ENCODE measurements at regions not wholly inside any gene's neighbourhood (a gene's known extent, or its start where the extent isn't known, plus 50 kb on each side); places are given as distances from the start of the nearest gene placed in this dataset.

DNA sequence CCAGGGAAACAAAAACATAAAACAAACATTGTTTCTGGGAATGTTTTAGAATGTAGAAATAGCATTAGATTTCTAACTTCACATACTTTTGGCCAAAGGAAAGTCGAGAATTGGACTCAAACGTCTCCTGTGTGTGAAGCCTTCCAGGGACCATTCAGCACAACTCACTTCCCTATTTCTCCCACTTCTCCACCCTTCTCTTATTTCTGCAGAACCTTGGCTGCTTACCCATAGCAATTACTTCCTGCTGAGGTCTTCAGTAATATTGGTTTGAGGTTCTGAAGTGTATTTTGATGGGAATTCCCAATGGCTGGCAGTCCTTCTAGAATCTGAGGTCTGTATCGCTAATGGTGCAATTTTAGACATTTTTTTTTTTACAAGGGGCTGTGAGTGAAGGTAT is 158.3 kb upstream of the SNX19 start:
- Histone ChIP-seq H3K4me2 (ENCODE audit: extremely low read depth, insufficient read depth, low read length) (no peak overlapping the region), H4K20me1 (ENCODE audit: control insufficient read depth, extremely low read depth, insufficient read depth, low read length) (no peaks in the 10 kb centered on the region), H3K9ac (ENCODE audit: insufficient read depth, low read length) (no peak overlapping the region), H3K79me2 (ENCODE audit: control insufficient read depth, insufficient read depth, low read length) (no peaks in the 10 kb centered on the region), H2AFZ (ENCODE audit: low read length) (no peak overlapping the region), H3K36me3 (ENCODE audit: control insufficient read depth, insufficient read depth, low read length) (no peaks in the 10 kb centered on the region), H3K4me3 (replicated peaks in 1 of 4; ENCODE audit: control extremely low read depth in 1 of 4, insufficient read depth in 1 of 4, low read depth in 3 of 4, low read length in 4 of 4) (no peak overlapping the region), H3K4me1 (ENCODE audit: control insufficient read depth, extremely low read depth, insufficient read depth, low read length) (peaks cover 2% of the 10 kb centered on the region), H3K27ac (ENCODE audit: insufficient read depth, low read length) (no peak overlapping the region), H3K27me3 (ENCODE audit: control insufficient read depth, insufficient read depth, low read length) (no peaks in the 10 kb centered on the region), H3K9me3 (ENCODE audit: control insufficient read depth, insufficient read depth, low read depth, low read length) (no peaks in the 10 kb centered on the region)
- DNase-seq (ENCODE audit: low read depth in 2 of 2) = no peak
- no peak for TF ChIP-seq EZH2 (IDR thresholded peaks at IDR 0.05; ENCODE audit: low read length, missing control alignments)
- TF ChIP-seq, protein P1, sequence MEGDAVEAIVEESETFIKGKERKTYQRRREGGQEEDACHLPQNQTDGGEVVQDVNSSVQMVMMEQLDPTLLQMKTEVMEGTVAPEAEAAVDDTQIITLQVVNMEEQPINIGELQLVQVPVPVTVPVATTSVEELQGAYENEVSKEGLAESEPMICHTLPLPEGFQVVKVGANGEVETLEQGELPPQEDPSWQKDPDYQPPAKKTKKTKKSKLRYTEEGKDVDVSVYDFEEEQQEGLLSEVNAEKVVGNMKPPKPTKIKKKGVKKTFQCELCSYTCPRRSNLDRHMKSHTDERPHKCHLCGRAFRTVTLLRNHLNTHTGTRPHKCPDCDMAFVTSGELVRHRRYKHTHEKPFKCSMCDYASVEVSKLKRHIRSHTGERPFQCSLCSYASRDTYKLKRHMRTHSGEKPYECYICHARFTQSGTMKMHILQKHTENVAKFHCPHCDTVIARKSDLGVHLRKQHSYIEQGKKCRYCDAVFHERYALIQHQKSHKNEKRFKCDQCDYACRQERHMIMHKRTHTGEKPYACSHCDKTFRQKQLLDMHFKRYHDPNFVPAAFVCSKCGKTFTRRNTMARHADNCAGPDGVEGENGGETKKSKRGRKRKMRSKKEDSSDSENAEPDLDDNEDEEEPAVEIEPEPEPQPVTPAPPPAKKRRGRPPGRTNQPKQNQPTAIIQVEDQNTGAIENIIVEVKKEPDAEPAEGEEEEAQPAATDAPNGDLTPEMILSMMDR (conservative IDR thresholded peaks at IDR 0.05 in 1 of 2, IDR thresholded peaks at IDR 0.05 in 1 of 2; ENCODE audit: low read depth in 1 of 2, low read length in 2 of 2) = no peak

DNA sequence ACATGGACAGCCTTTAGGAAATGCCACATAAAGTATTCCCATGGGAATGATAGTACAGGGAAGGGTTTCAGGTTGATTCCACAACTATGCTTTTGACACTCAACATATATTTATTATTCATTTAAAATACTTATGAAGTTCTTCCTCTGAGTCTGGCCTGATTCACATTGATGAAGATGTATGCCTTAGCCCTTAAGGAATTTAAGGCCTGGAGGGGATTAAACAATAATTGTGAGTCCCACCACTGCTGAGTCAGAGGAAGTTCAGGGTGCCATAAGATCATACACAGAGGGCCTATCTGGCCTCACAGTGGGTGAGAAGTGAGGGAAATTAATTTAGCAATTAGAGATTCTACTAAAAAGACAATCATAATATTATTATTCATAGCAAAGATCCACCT is 161.1 kb upstream of the SNX19 start:
- TF ChIP-seq, protein P1 (conservative IDR thresholded peaks at IDR 0.05 in 1 of 2, IDR thresholded peaks at IDR 0.05 in 1 of 2; ENCODE audit: low read depth in 1 of 2, low read length in 2 of 2) = no peak
- no peak for TF ChIP-seq EZH2 (IDR thresholded peaks at IDR 0.05; ENCODE audit: low read length, missing control alignments)
- no peak overlapping the region for H3K9ac ChIP-seq (ENCODE audit: insufficient read depth, low read length)
- peaks cover 2% of the 10 kb centered on the region for H3K4me1 ChIP-seq (ENCODE audit: control insufficient read depth, extremely low read depth, insufficient read depth, low read length)
- no peaks in the 10 kb centered on the region for H4K20me1 ChIP-seq (ENCODE audit: control insufficient read depth, extremely low read depth, insufficient read depth, low read length)
- no peak overlapping the region for H3K4me2 ChIP-seq (ENCODE audit: extremely low read depth, insufficient read depth, low read length)
- DNase-seq (ENCODE audit: low read depth in 2 of 2) = peak in 1 of 2 donors; percentile 29
- no peaks in the 10 kb centered on the region for H3K36me3 ChIP-seq (ENCODE audit: control insufficient read depth, insufficient read depth, low read length)
- H3K27me3 ChIP-seq (ENCODE audit: control insufficient read depth, insufficient read depth, low read length) = no peaks in the 10 kb centered on the region
- no peak overlapping the region for H3K27ac ChIP-seq (ENCODE audit: insufficient read depth, low read length)
- no peaks in the 10 kb centered on the region for H3K79me2 ChIP-seq (ENCODE audit: control insufficient read depth, insufficient read depth, low read length)
- H3K9me3 ChIP-seq (ENCODE audit: control insufficient read depth, insufficient read depth, low read depth, low read length) = no peaks in the 10 kb centered on the region
- no peak overlapping the region for H3K4me3 ChIP-seq (replicated peaks in 1 of 4; ENCODE audit: control extremely low read depth in 1 of 4, insufficient read depth in 1 of 4, low read depth in 3 of 4, low read length in 4 of 4)
- no peak overlapping the region for H2AFZ ChIP-seq (ENCODE audit: low read length)

DNA sequence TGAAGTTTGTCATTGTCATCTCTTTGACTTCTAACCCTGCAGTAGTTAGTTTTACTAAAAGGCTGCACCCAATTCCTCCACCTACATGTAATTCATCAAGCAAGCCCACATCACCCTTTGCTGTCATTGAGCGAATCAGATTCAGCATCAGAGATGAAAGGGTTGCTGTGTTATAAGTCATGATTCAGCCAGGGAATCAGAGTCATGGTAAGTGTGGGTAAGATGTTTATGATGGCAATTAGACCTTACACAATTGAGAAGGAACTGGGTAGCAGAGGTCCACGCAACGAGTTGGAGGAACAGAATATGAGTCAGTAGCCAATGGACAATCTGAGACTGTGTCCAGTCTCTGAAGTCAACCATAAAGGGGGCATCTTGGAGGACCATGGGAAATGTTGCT is 162.8 kb upstream of the SNX19 start:
- H3K4me1 ChIP-seq (ENCODE audit: control insufficient read depth, extremely low read depth, insufficient read depth, low read length) = no peaks in the 10 kb centered on the region
- H3K36me3 ChIP-seq (ENCODE audit: control insufficient read depth, insufficient read depth, low read length) = no peaks in the 10 kb centered on the region
- no peaks in the 10 kb centered on the region for H4K20me1 ChIP-seq (ENCODE audit: control insufficient read depth, extremely low read depth, insufficient read depth, low read length)
- H3K79me2 ChIP-seq (ENCODE audit: control insufficient read depth, insufficient read depth, low read length) = no peaks in the 10 kb centered on the region
- no peaks in the 10 kb centered on the region for H3K27me3 ChIP-seq (ENCODE audit: control insufficient read depth, insufficient read depth, low read length)
- no peak overlapping the region for H3K9ac ChIP-seq (ENCODE audit: insufficient read depth, low read length)
- no peak overlapping the region for H3K4me2 ChIP-seq (ENCODE audit: extremely low read depth, insufficient read depth, low read length)
- peak in 1 of 2 donors; percentile 16 for DNase-seq (ENCODE audit: low read depth in 2 of 2)
- H3K4me3 ChIP-seq (replicated peaks in 1 of 4; ENCODE audit: control extremely low read depth in 1 of 4, insufficient read depth in 1 of 4, low read depth in 3 of 4, low read length in 4 of 4) = no peak overlapping the region
- H3K9me3 ChIP-seq (ENCODE audit: control insufficient read depth, insufficient read depth, low read depth, low read length) = no peaks in the 10 kb centered on the region
- no peak overlapping the region for H3K27ac ChIP-seq (ENCODE audit: insufficient read depth, low read length)
- H2AFZ ChIP-seq (ENCODE audit: low read length) = no peak overlapping the region
- no peak for TF ChIP-seq EZH2 (IDR thresholded peaks at IDR 0.05; ENCODE audit: low read length, missing control alignments)
- TF ChIP-seq, protein P1 (conservative IDR thresholded peaks at IDR 0.05 in 1 of 2, IDR thresholded peaks at IDR 0.05 in 1 of 2; ENCODE audit: low read depth in 1 of 2, low read length in 2 of 2) = no peak
